SK-N-SH (cell line): ENCODE measurements at regions not wholly inside any gene's neighbourhood (a gene's known extent, or its start where the extent isn't known, plus 50 kb on each side); places are given as distances from the start of the nearest gene placed in this dataset.

Experiments used
- CTCF ChIA-PET: fragments of 300-600, 350-600 bp; formaldehyde crosslinking; extraction: SDS; loops from one replicate; lab custom pipeline; 2021; lab: Yijun Ruan, JAX
- POLR2A ChIA-PET: fragments of 350-600 bp; sonication (Branson Sonifier 250); formaldehyde crosslinking; extraction: SDS; loops from one replicate; lab custom pipeline; 2020; ENCODE audit warnings: antibody characterized with exemption, inconsistent platforms; lab: Yijun Ruan, JAX
- DNase-seq: peaks from one replicate; pipeline ENCODE4 v3.0.0; 2012
- H2AFZ ChIP-seq: fragments of 200-600 bp; sonication (generic); 2 replicates; pipeline ENCODE4 v1.8.1; 2016; ENCODE audit warnings: antibody characterized with exemption, mild to moderate bottlenecking, low read depth
- H3F3A ChIP-seq: fragments of 200-600 bp; sonication (generic); replicated peaks from 2 replicates; pipeline ENCODE3; 2016; ENCODE audit warnings: antibody characterized with exemption, mild to moderate bottlenecking; ENCODE audit not compliant: insufficient read depth
- H3K27ac ChIP-seq, 2 experiments: fragments of 200-500 bp in 1 of 2; fragments of 200-600 bp in 1 of 2; sonication (Bioruptor generic) in 1 of 2; sonication (generic), shearing (Covaris generic) in 1 of 2; 2 replicates each; pipeline versions ENCODE4 v1.5.1 to v1.6.1; 2014 to 2016; ENCODE audit warnings: low read depth in 2 of 2, inconsistent platforms in 1 of 2, low read length in 1 of 2, mild to moderate bottlenecking in 1 of 2, mixed read lengths in 1 of 2
- H3K27me3 ChIP-seq: fragments of 200-600 bp; sonication (generic), shearing (Covaris generic); 2 replicates; pipeline ENCODE4 v1.6.1; 2016; ENCODE audit warnings: mixed run types; ENCODE audit not compliant: insufficient read depth
- H3K36me3 ChIP-seq, 2 experiments: fragments of 200-500 bp in 1 of 2; fragments of 200-600 bp in 1 of 2; sonication (Bioruptor generic) in 1 of 2; sonication (generic) in 1 of 2; replicated peaks in 1 of 2; 2 replicates each; pipeline versions ENCODE3 to v1.5.1; 2014 to 2016; ENCODE audit warnings: low read length in 1 of 2, mild to moderate bottlenecking in 1 of 2; ENCODE audit not compliant: insufficient read depth in 2 of 2, control insufficient read depth in 1 of 2
- H3K4me1 ChIP-seq, 2 experiments: fragments of 200-500 bp in 1 of 2; fragments of 200-600 bp in 1 of 2; sonication (Bioruptor generic) in 1 of 2; sonication (generic), shearing (Covaris generic) in 1 of 2; 2 replicates each; pipeline versions ENCODE4 v1.5.1 to v1.6.1; 2014 to 2016; ENCODE audit warnings: low read depth in 1 of 2, low read length in 1 of 2, mixed run types in 1 of 2; ENCODE audit not compliant: insufficient read depth in 2 of 2, control insufficient read depth in 1 of 2
- H3K4me2 ChIP-seq: fragments of 200-600 bp; sonication (generic), shearing (Covaris generic); 2 replicates; pipeline ENCODE4 v1.6.1; 2017; ENCODE audit warnings: mixed run types
- H3K4me3 ChIP-seq, 2 experiments: fragments of 200-500 bp in 1 of 2; fragments of 200-600 bp in 1 of 2; sonication (Bioruptor generic) in 1 of 2; sonication (generic), shearing (Covaris generic) in 1 of 2; 2 replicates each; pipeline versions ENCODE4 v1.5.1 to v1.8.1; 2014 to 2016; ENCODE audit warnings: low read depth in 2 of 2, inconsistent platforms in 1 of 2, low read length in 1 of 2, mild to moderate bottlenecking in 1 of 2, mixed read lengths in 1 of 2, moderate library complexity in 1 of 2
- H3K79me2 ChIP-seq: fragments of 200-600 bp; sonication (generic); 2 replicates; pipeline ENCODE4 v1.8.1; 2017; ENCODE audit warnings: mild to moderate bottlenecking; ENCODE audit not compliant: insufficient read depth
- H3K9ac ChIP-seq: fragments of 200-600 bp; sonication (generic); 2 replicates; pipeline ENCODE4 v1.6.1; 2017; ENCODE audit warnings: mixed run types
- H3K9me2 ChIP-seq: fragments of 200-600 bp; sonication (generic); 2 replicates; pipeline ENCODE4 v1.6.1; 2017; ENCODE audit warnings: mixed run types
- H3K9me3 ChIP-seq: fragments of 200-600 bp; sonication (generic); 2 replicates; pipeline ENCODE4 v1.6.1; 2017; ENCODE audit warnings: mixed run types, mild to moderate bottlenecking, moderate library complexity
- H4K20me1 ChIP-seq: fragments of 200-600 bp; sonication (generic); 2 replicates; pipeline ENCODE4 v1.6.1; 2017; ENCODE audit warnings: mild to moderate bottlenecking, mixed run types; ENCODE audit not compliant: insufficient read depth
- CHD2 ChIP-seq: fragments of 150-350 bp; IDR thresholded peaks from 2 replicates; pipeline ENCODE4 v1.6.1; 2018; ENCODE audit warnings: low read length; ENCODE audit not compliant: partially characterized antibody
- CTCF ChIP-seq: fragments of 200-600 bp; sonication (generic); IDR thresholded peaks from 2 replicates; pipeline ENCODE4 v1.6.1; 2017; ENCODE audit warnings: antibody characterized with exemption, mild to moderate bottlenecking, moderate library complexity
- ELF1 ChIP-seq: IDR thresholded peaks from 2 replicates; pipeline ENCODE4 v1.4.0; 2012
- EP300 ChIP-seq, 2 experiments: IDR thresholded peaks; 2 replicates each; pipeline versions ENCODE4 v1.4.0 to v1.6.1; 2012; ENCODE audit warnings: borderline replicate concordance in 1 of 2, low read depth in 1 of 2, low read length in 1 of 2
- EZH2phosphoT487 ChIP-seq: fragments of 200-600 bp; sonication (generic); IDR thresholded peaks from 2 replicates; pipeline ENCODE4 v1.6.1; 2017; ENCODE audit warnings: low read depth, mixed run types, mild to moderate bottlenecking, antibody characterized with exemption, moderate library complexity, borderline replicate concordance
- FOXM1 ChIP-seq: IDR thresholded peaks from 2 replicates; pipeline ENCODE4 v1.4.0; 2012; ENCODE audit warnings: low read depth, mild to moderate bottlenecking
- JUND ChIP-seq: IDR thresholded peaks from 2 replicates; pipeline ENCODE4 v1.4.0; 2012
- NRF1 ChIP-seq: IDR thresholded peaks from 2 replicates; pipeline ENCODE4 v1.6.1; 2012; ENCODE audit warnings: low read depth, mild to moderate bottlenecking, low read length
- RAD21 ChIP-seq: IDR thresholded peaks from 2 replicates; pipeline ENCODE4 v1.6.1; 2012; ENCODE audit warnings: mild to moderate bottlenecking, low read length
- RCOR1 ChIP-seq: fragments of 150-350 bp; IDR thresholded peaks from 2 replicates; pipeline ENCODE4 v1.6.1; 2017; ENCODE audit warnings: antibody characterized with exemption, low read length
- RXRA ChIP-seq: IDR thresholded peaks from 2 replicates; pipeline ENCODE4 v1.4.0; 2012; ENCODE audit warnings: low read depth, mild to moderate bottlenecking, borderline replicate concordance
- SMC3 ChIP-seq: IDR thresholded peaks from 2 replicates; pipeline ENCODE4 v1.6.1; 2012; ENCODE audit warnings: low read depth, low read length, improper control_type of control experiment
- TAF1 ChIP-seq: IDR thresholded peaks from 2 replicates; pipeline ENCODE4 v1.6.1; 2012; ENCODE audit warnings: low read depth, mild to moderate bottlenecking, low read length, moderate library complexity, borderline replicate concordance
- TCF12 ChIP-seq: IDR thresholded peaks from 2 replicates; pipeline ENCODE4 v1.4.0; 2012
- USF1 ChIP-seq: IDR thresholded peaks from 2 replicates; pipeline ENCODE4 v1.4.0; 2012; ENCODE audit warnings: low read depth, borderline replicate concordance
- WGBS: methylation state at CpG from one replicate; pipeline ENCODE4 v1.1.6; 2017; ENCODE audit warnings: low lambda C conversion rate; 5-methylcytosine and 5-hydroxymethylcytosine counted together
- TF ChIP-seq, protein P1 (sequence below): IDR thresholded peaks from 2 replicates; pipeline ENCODE4 v1.6.1; 2012; ENCODE audit warnings: mild to moderate bottlenecking, low read depth, low read length, moderate library complexity
- TF ChIP-seq, protein P2 (sequence below): IDR thresholded peaks from 2 replicates; pipeline ENCODE4 v1.4.0; 2012; ENCODE audit warnings: low read depth

- TF ChIP-seq, protein P1, sequence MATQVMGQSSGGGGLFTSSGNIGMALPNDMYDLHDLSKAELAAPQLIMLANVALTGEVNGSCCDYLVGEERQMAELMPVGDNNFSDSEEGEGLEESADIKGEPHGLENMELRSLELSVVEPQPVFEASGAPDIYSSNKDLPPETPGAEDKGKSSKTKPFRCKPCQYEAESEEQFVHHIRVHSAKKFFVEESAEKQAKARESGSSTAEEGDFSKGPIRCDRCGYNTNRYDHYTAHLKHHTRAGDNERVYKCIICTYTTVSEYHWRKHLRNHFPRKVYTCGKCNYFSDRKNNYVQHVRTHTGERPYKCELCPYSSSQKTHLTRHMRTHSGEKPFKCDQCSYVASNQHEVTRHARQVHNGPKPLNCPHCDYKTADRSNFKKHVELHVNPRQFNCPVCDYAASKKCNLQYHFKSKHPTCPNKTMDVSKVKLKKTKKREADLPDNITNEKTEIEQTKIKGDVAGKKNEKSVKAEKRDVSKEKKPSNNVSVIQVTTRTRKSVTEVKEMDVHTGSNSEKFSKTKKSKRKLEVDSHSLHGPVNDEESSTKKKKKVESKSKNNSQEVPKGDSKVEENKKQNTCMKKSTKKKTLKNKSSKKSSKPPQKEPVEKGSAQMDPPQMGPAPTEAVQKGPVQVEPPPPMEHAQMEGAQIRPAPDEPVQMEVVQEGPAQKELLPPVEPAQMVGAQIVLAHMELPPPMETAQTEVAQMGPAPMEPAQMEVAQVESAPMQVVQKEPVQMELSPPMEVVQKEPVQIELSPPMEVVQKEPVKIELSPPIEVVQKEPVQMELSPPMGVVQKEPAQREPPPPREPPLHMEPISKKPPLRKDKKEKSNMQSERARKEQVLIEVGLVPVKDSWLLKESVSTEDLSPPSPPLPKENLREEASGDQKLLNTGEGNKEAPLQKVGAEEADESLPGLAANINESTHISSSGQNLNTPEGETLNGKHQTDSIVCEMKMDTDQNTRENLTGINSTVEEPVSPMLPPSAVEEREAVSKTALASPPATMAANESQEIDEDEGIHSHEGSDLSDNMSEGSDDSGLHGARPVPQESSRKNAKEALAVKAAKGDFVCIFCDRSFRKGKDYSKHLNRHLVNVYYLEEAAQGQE, result no peak
Measured at GRCh38 chr12:127294651-127295210, 972.2 kb upstream of the TMEM132C start (continued).

- CTCF ChIA-PET, result interaction anchor here (0.9 to 8.1 kb wide), 3 partner anchors 56 to 188 kb away, joined by 3 to 131 read pairs (median 17); no protein-coding TSS in a partner anchor
- POLR2A ChIA-PET, result no interaction called here
- WGBS, result 23% methylated on average over 2 of the region's 2 CpGs
- Histone ChIP-seq H3K4me1 (no peaks in the 10 kb centered on the region), H3K79me2 (no peaks in the 10 kb centered on the region), H3F3A (no peaks in the 10 kb centered on the region), H3K9me3 (no peaks in the 10 kb centered on the region), H3K4me3 (no peak overlapping the region), H3K27me3 (no peaks in the 10 kb centered on the region), H4K20me1 (no peaks in the 10 kb centered on the region), H3K9ac (no peak overlapping the region), H2AFZ (no peak overlapping the region), H3K27ac (no peak overlapping the region), H3K9me2 (no peaks in the 10 kb centered on the region), H3K4me2 (no peak overlapping the region), H3K36me3 (no peaks in the 10 kb centered on the region)
- no peak for DNase-seq
- TF ChIP-seq ELF1 (no peak), EP300 (IDR thresholded peaks at IDR 0.05; ENCODE audit: borderline replicate concordance in 1 of 2, low read depth in 1 of 2, low read length in 1 of 2) (no peak), RXRA (no peak), SMC3 (no peak), EZH2phosphoT487 (no peak), CHD2 (no peak), RAD21 (no peak)
- TF ChIP-seq, protein P2, sequence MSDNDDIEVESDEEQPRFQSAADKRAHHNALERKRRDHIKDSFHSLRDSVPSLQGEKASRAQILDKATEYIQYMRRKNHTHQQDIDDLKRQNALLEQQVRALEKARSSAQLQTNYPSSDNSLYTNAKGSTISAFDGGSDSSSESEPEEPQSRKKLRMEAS, result no peak
Measured at GRCh38 chr12:127295630-127296029, 971.3 kb upstream of the TMEM132C start.

DNA sequence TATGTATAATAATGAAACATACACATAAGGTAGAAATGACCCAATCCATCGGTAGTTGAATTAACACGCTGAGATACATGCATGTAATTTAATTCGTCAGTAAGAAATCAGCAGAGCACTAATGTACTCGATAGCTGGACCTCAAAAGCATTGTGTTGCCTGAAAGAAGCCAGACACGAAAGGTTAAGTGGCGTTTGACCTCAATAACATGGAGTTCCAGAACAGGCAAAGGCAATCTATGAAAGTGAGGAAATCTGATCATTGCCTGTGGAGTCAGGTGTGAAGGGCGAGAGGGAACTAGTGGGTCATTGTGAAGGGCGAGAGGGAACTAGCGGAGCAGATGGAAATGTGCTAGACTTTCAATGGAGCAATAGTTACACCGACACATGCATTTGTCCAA is 970.4 kb upstream of the TMEM132C start:
- POLR2A ChIA-PET, result no interaction called here
- no peak overlapping the region for H3K4me2 ChIP-seq
- no peak overlapping the region for H3K4me3 ChIP-seq
- H3K36me3 ChIP-seq, result no peaks in the 10 kb centered on the region
- no peaks in the 10 kb centered on the region for H3K4me1 ChIP-seq
- TF ChIP-seq RAD21, result no peak
- TF ChIP-seq JUND, result no peak
- TF ChIP-seq TCF12, result no peak
- TF ChIP-seq TAF1, result no peak
- TF ChIP-seq CTCF, result no peak
- no peak for TF ChIP-seq USF1
- no peak for TF ChIP-seq EZH2phosphoT487
- TF ChIP-seq EP300 (IDR thresholded peaks at IDR 0.05; ENCODE audit: borderline replicate concordance in 1 of 2, low read depth in 1 of 2, low read length in 1 of 2), result no peak
- no peak for TF ChIP-seq FOXM1
- no peak for TF ChIP-seq NRF1
- TF ChIP-seq RCOR1, result no peak
- H3K9ac ChIP-seq, result no peak overlapping the region
- WGBS, result 40% methylated on average over 10 of the region's 10 CpGs
- no peaks in the 10 kb centered on the region for H3K79me2 ChIP-seq
- no peak overlapping the region for H2AFZ ChIP-seq
- CTCF ChIA-PET, result interaction anchor here (3.2 kb wide), 1 partner anchor 188 kb away, joined by 17 read pairs; no protein-coding TSS in a partner anchor
- H3K27ac ChIP-seq, result no peak overlapping the region
- H3K9me3 ChIP-seq, result no peaks in the 10 kb centered on the region
- no peaks in the 10 kb centered on the region for H3K9me2 ChIP-seq
- H3K27me3 ChIP-seq, result no peaks in the 10 kb centered on the region
- no peaks in the 10 kb centered on the region for H3F3A ChIP-seq
- no peak for DNase-seq
- H4K20me1 ChIP-seq, result no peaks in the 10 kb centered on the region
